Aorta (tissue), 5 donors: ENCODE measurements at regions not wholly inside any gene's neighbourhood (a gene's known extent, or its start where the extent isn't known, plus 50 kb on each side); places are given as distances from the start of the nearest gene placed in this dataset.

Experiments used
- ATAC-seq: fragments of 200-7000 bp; cut with Tn5 transposase; one replicate; pipeline ENCODE4 v1.9.1; 2022; ENCODE audit warnings: moderate library complexity; ENCODE audit not compliant: low FRiP score
- DNase-seq, 2 donors: peaks; one replicate each; pipeline ENCODE4 v3.0.0-alpha.2; 2020
- H3K27ac ChIP-seq, 2 donors: one replicate each; pipeline ENCODE4 v1.5.1; 2013; ENCODE audit warnings: low read length in 2 of 2, mild to moderate bottlenecking in 2 of 2, moderate library complexity in 2 of 2, control low read depth in 1 of 2, inconsistent platforms in 1 of 2, low read depth in 1 of 2
- H3K27me3 ChIP-seq, 2 donors: one replicate each; pipeline ENCODE4 v1.6.1; 2013; ENCODE audit warnings: control low read depth in 1 of 2, low read length in 1 of 2, mild to moderate bottlenecking in 1 of 2, moderate library complexity in 1 of 2; ENCODE audit not compliant: insufficient read depth in 2 of 2, control insufficient read depth in 1 of 2
- H3K36me3 ChIP-seq, 2 donors: one replicate each; pipeline ENCODE4 v1.6.1; 2013; ENCODE audit warnings: control low read depth in 1 of 2, low read length in 1 of 2, mild to moderate bottlenecking in 1 of 2; ENCODE audit not compliant: insufficient read depth in 2 of 2, control insufficient read depth in 1 of 2
- H3K4me1 ChIP-seq, 2 donors: one replicate each; pipeline ENCODE4 v1.6.1; 2013; ENCODE audit warnings: low read length in 2 of 2, control low read depth in 1 of 2, mild to moderate bottlenecking in 1 of 2, moderate library complexity in 1 of 2; ENCODE audit not compliant: insufficient read depth in 2 of 2, control insufficient read depth in 1 of 2
- H3K4me3 ChIP-seq, 2 donors: one replicate each; pipeline ENCODE4 v1.5.1; 2013; ENCODE audit warnings: low read length in 2 of 2, control low read depth in 1 of 2, mild to moderate bottlenecking in 1 of 2
- H3K9me3 ChIP-seq: one replicate; pipeline ENCODE4 v1.6.1; 2013; ENCODE audit warnings: mild to moderate bottlenecking, low read length; ENCODE audit not compliant: control insufficient read depth
- WGBS, 2 donors: extraction: QIAGEN DNeasy Blood & Tissue Kit; methylation state at CpG; one replicate each; pipeline ENCODE4 v1.1.7; 2013; 5-methylcytosine and 5-hydroxymethylcytosine counted together
- intact Hi-C, 2 donors: fragments of 100-400 bp; cut with DNase I; formaldehyde crosslinking; loops; one replicate each; pipeline versions ENCODE4 v1.14.2 to v1.15.0; 2022
- donor health status: healthy with polysubstance abuse.
- donor health status: Bipolar disorder and iron deficiency.
- donor health status: DM: no; HTN: no; CAD: no.
- donor health status: DM: no; HTN: no; CAD: no.
- donor health status: DM: yes; HTN: yes; CAD: no.

DNA sequence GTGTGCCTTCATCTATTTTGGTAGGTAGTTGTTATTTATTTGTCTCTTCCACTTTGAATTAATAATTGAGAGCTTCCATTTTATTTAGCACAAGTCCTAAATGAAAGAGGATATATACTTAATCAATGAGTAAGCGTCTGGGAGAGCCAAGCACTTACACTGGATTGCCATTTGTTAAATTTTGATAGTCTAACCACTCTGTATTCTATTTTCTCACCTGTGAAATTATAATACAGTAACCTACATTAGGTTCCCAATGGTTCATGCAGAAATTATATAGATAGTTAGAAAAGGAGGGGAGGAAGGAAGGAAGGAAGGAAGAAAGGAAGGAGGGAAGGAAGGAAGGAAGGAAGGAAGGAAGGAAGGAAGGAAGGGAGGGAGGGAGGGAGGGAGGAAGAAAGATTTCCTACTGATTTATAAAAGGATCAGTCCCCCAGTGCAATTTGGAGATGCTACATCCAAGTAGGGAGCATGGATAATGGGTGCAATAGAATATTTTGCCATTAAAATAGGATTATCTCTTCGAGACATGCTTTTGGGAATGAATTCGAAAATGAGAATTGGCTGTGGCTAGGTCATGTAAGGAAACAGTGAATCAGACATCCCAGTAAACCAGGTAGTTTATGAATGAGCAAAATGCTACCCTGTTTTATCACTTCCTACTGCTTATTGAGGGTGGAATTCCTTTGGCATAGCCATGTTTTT lies 239.8 kb downstream of the PCDH7 start:
- no peak for DNase-seq
- Histone ChIP-seq H3K9me3 (no peaks in the 10 kb centered on the region), H3K36me3 (no peaks in the 10 kb centered on the region), H3K4me3 (no peak overlapping the region), H3K27me3 (no peaks in the 10 kb centered on the region), H3K27ac (no peak overlapping the region), H3K4me1 (peaks cover 0 to 2% of the 10 kb centered on the region in 2 donors)
- 90 to 92% methylated on average over 3 of the region's 3 CpGs for WGBS, 2 donors
- intact Hi-C loops: no loop called here
- no peak for ATAC-seq

- Histone ChIP-seq H3K27me3 (no peaks in the 10 kb centered on the region), H3K4me3 (no peak overlapping the region), H3K4me1 (peaks cover 2 to 4% of the 10 kb centered on the region in 2 donors), H3K36me3 (no peaks in the 10 kb centered on the region), H3K9me3 (no peaks in the 10 kb centered on the region), H3K27ac (no peak overlapping the region)
- intact Hi-C loops: no loop called here
- ATAC-seq (no peak), DNase-seq (no peak)
Observed at GRCh38 chr4:30962939-30963338, 242.8 kb downstream of the PCDH7 start.

DNA sequence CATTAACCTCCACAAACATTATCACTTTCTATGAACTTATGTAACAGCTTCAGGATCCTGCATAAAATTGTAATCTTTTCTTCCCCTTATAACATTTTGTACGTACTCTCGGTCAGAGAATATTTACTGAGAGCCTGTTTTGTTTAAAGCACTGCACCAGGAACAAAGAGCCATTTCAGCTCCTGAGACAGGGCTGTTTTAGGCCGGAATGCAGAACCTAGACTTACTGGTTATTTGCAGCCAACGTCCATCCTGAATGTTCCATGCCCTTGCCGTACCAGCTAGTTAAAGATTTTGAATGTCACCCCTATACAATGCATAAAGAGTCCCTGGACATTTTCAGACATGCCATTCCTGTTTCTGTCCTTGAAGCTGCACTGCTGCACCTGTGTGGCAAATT lies 248.8 kb downstream of the PCDH7 start:
- DNase-seq (no peak), ATAC-seq (no peak)
- no peaks in the 10 kb centered on the region for H3K9me3 ChIP-seq
- H3K4me1 ChIP-seq: peaks cover 4 to 9% of the 10 kb centered on the region in 2 donors
- no peak overlapping the region for H3K4me3 ChIP-seq
- H3K27ac ChIP-seq: no peak overlapping the region
- H3K36me3 ChIP-seq: no peaks in the 10 kb centered on the region
- H3K27me3 ChIP-seq: no peaks in the 10 kb centered on the region
- 34 to 45% methylated on average over 5 of the region's 5 CpGs for WGBS, 2 donors
- intact Hi-C loops: no loop called here

DNA sequence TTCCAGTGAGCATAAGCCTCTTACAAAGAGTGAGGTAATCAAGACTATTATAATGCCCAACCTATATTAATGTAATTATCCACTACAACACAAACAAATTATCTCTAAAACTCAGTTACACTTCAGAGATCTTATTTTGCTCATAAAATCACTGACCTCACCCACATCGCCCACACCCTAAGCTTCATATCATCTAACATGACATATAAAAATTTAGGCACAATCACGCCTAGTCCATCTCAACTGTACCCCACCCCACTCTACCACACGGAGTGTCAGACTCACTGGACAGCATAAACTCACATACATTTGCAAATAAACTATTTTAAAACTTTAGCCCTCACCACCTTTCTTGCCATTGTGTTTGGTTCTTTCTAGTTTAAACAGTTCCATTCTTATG lies 252.4 kb downstream of the PCDH7 start:
- no peak for DNase-seq
- H3K27me3 ChIP-seq: no peaks in the 10 kb centered on the region
- no peaks in the 10 kb centered on the region for H3K9me3 ChIP-seq
- ATAC-seq: no peak
- H3K36me3 ChIP-seq: no peaks in the 10 kb centered on the region
- H3K27ac ChIP-seq: no peak overlapping the region
- intact Hi-C loops: no loop called here
- H3K4me1 ChIP-seq: peaks cover 2 to 9% of the 10 kb centered on the region in 2 donors
- WGBS, 2 donors: 94 to 95% methylated on average over 3 of the region's 3 CpGs
- no peak overlapping the region for H3K4me3 ChIP-seq

DNA sequence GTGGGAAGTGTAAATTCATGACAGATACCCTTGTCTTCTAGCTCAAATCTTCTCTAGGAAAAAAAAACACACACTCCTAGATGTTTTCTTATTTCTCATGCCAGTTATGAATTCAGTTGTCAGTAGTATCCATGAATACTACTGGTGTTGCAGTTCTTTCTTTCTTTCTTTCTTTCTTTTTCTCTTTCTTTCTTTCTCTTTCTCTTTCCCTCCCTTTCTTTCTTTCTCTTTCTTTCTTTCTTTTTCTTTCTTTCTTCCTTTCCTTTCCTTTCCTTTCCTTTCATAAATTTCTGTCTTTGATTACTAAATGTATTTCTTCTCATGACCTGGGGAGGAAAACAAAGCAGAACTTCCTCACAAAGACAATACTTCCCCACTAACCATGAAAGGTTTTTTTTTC lies 253.8 kb downstream of the PCDH7 start:
- H3K4me3 ChIP-seq: no peak overlapping the region
- H3K4me1 ChIP-seq: peaks cover 1 to 7% of the 10 kb centered on the region in 2 donors
- intact Hi-C loops: no loop called here
- no peak for ATAC-seq
- no peaks in the 10 kb centered on the region for H3K27me3 ChIP-seq
- no peak overlapping the region for H3K27ac ChIP-seq
- H3K36me3 ChIP-seq: no peaks in the 10 kb centered on the region
- no peaks in the 10 kb centered on the region for H3K9me3 ChIP-seq
- DNase-seq: no peak

DNA sequence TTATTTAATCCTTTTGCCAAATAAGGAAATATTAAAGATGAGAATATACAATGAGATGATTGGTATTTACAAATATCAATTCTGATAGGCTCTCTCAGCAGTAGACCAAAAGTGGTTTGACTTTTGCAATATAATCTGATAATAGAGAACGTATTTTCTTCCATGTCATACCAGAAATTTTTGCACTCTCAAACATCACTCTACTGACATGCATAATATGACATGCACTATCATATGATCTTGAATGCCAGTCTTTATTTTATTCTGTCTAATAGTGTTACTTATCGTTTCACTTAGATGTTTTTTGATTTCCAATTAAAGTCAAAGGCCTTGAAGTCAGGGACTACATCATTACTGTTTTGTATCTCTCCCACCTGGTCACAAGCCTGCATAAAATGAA lies 259.2 kb downstream of the PCDH7 start:
- Histone ChIP-seq H3K27ac (no peak overlapping the region), H3K36me3 (no peaks in the 10 kb centered on the region), H3K9me3 (no peaks in the 10 kb centered on the region), H3K4me3 (no peak overlapping the region), H3K4me1 (no peaks in the 10 kb centered on the region), H3K27me3 (no peaks in the 10 kb centered on the region)
- WGBS, 2 donors: 91 to 93% methylated on average over 2 of the region's 2 CpGs
- DNase-seq: no peak
- ATAC-seq: no peak
- intact Hi-C loops: no loop called here

- Histone ChIP-seq H3K27me3 (no peaks in the 10 kb centered on the region), H3K36me3 (no peaks in the 10 kb centered on the region), H3K27ac (peak overlapping the region in 1 of 2 donors; percentile 11), H3K9me3 (no peaks in the 10 kb centered on the region), H3K4me1 (peaks cover 0 to 1% of the 10 kb centered on the region in 2 donors), H3K4me3 (no peak overlapping the region)
- 94 to 99% methylated on average over 1 of the region's 1 CpG for WGBS, 2 donors
- DNase-seq (no peak), ATAC-seq (no peak)
- intact Hi-C loops: no loop called here
Observed at GRCh38 chr4:30989508-30989907, 269.3 kb downstream of the PCDH7 start.

- Histone ChIP-seq H3K27me3 (no peaks in the 10 kb centered on the region), H3K4me1 (no peaks in the 10 kb centered on the region), H3K4me3 (no peak overlapping the region), H3K36me3 (no peaks in the 10 kb centered on the region), H3K9me3 (no peaks in the 10 kb centered on the region), H3K27ac (no peak overlapping the region)
- intact Hi-C loops: no loop called here
- ATAC-seq: no peak
- WGBS, 2 donors: 89 to 94% methylated on average over 2 of the region's 2 CpGs
- no peak for DNase-seq
Observed at GRCh38 chr4:30996841-30997240, 276.7 kb downstream of the PCDH7 start.

GRCh38 chr4:31005037-31005436 lies 284.9 kb downstream of the PCDH7 start:
- ATAC-seq: no peak
- intact Hi-C loops: no loop called here
- no peak overlapping the region for H3K4me3 ChIP-seq
- no peaks in the 10 kb centered on the region for H3K27me3 ChIP-seq
- 93 to 95% methylated on average over 5 of the region's 5 CpGs for WGBS, 2 donors
- no peak for DNase-seq
- H3K36me3 ChIP-seq: no peaks in the 10 kb centered on the region
- peaks cover 0 to 4% of the 10 kb centered on the region in 2 donors for H3K4me1 ChIP-seq
- no peak overlapping the region for H3K27ac ChIP-seq
- no peaks in the 10 kb centered on the region for H3K9me3 ChIP-seq
